H1 (cell line): ENCODE measurements at regions not wholly inside any gene's neighbourhood (a gene's known extent, or its start where the extent isn't known, plus 50 kb on each side); places are given as distances from the start of the nearest gene placed in this dataset.

Experiments
- CTCF ChIA-PET: fragments of 300-600 bp; sonication (Branson Sonifier 250); formaldehyde crosslinking; loops from one replicate; lab custom pipeline; 2021; ENCODE audit not compliant: partially characterized antibody; lab: Charles Lee
- POLR2A ChIA-PET: fragments of 300-600 bp; sonication (Branson Sonifier 250); formaldehyde crosslinking; loops from one replicate; lab custom pipeline; 2021; ENCODE audit warnings: inconsistent platforms; ENCODE audit not compliant: partially characterized antibody; lab: Charles Lee
- DNase-seq, 2 experiments: peaks; one replicate each; pipeline versions ENCODE4 v3.0.0 to v3.0.0-alpha.2; 2010 to 2022; ENCODE audit warnings: low spot score in 2 of 2, low read depth in 1 of 2, mixed read lengths in 1 of 2
- FAIRE-seq: peaks from 2 replicates; lab custom pipeline; 2011; peaks lifted over from hg19 to GRCh38; lab: Jason Lieb, UNC
- H2AFZ ChIP-seq: 2 replicates; pipeline ENCODE4 v1.8.1; 2012; ENCODE audit warnings: low read length, inconsistent platforms
- H2AK5ac ChIP-seq: 2 replicates; pipeline ENCODE4 v1.6.1; 2013; ENCODE audit warnings: low read depth, low read length
- H2BK120ac ChIP-seq: replicated peaks from 2 replicates; pipeline ENCODE3; 2013; ENCODE audit warnings: low read depth, low read length, inconsistent platforms
- H2BK12ac ChIP-seq: 2 replicates; pipeline ENCODE4 v1.6.1; 2013; ENCODE audit warnings: low read depth, low read length
- H2BK15ac ChIP-seq: 2 replicates; pipeline ENCODE4 v1.6.1; 2013; ENCODE audit warnings: low read length
- H2BK20ac ChIP-seq: 2 replicates; pipeline ENCODE4 v1.6.1; 2013; ENCODE audit warnings: low read length
- H2BK5ac ChIP-seq: 2 replicates; pipeline ENCODE4 v1.6.1; 2013; ENCODE audit warnings: low read depth, low read length
- H3K14ac ChIP-seq: 2 replicates; pipeline ENCODE4 v1.6.1; 2013; ENCODE audit warnings: inconsistent platforms; ENCODE audit not compliant: insufficient read length
- H3K18ac ChIP-seq: 2 replicates; pipeline ENCODE4 v1.6.1; 2013; ENCODE audit warnings: low read length; ENCODE audit errors: extremely low read depth
- H3K23ac ChIP-seq: 2 replicates; pipeline ENCODE4 v1.6.1; 2013; ENCODE audit warnings: inconsistent platforms; ENCODE audit not compliant: insufficient read length
- H3K23me2 ChIP-seq: 2 replicates; pipeline ENCODE4 v1.6.1; 2013; ENCODE audit warnings: low read depth, low read length
- H3K27ac ChIP-seq: 2 replicates; pipeline ENCODE4 v1.6.1; 2011; ENCODE audit warnings: low read depth, low read length, inconsistent platforms
- H3K27me3 ChIP-seq, 4 experiments: replicated peaks in 1 of 4; 1 replicate in 1 of 4; 2 replicates in 3 of 4; pipeline versions ENCODE4 v1.6.1 to v1.8.1; 2011 to 2013; ENCODE audit warnings: low read length in 3 of 4, mild to moderate bottlenecking in 3 of 4, inconsistent platforms in 2 of 4, mixed read lengths in 2 of 4, moderate library complexity in 1 of 4; ENCODE audit not compliant: control insufficient read depth in 3 of 4, insufficient read depth in 3 of 4; ENCODE audit errors: extremely low read depth in 1 of 4
- H3K36me3 ChIP-seq, 4 experiments: 2 replicates each; pipeline versions ENCODE4 v1.6.1 to v1.8.1; 2011 to 2013; ENCODE audit warnings: mild to moderate bottlenecking in 4 of 4, low read length in 3 of 4, moderate library complexity in 2 of 4, control low read depth in 1 of 4, inconsistent platforms in 1 of 4; ENCODE audit not compliant: insufficient read depth in 4 of 4, control insufficient read depth in 2 of 4
- H3K4ac ChIP-seq: replicated peaks from 2 replicates; pipeline ENCODE3; 2013; ENCODE audit warnings: low read length, low read depth, mixed read lengths, inconsistent platforms; ENCODE audit not compliant: insufficient read length
- H3K4me1 ChIP-seq, 4 experiments: replicated peaks in 1 of 4; 1 replicate in 1 of 4; 2 replicates in 3 of 4; pipeline versions ENCODE4 v1.6.1 to v1.8.1; 2011 to 2013; ENCODE audit warnings: low read length in 3 of 4, inconsistent platforms in 2 of 4, mixed read lengths in 1 of 4; ENCODE audit not compliant: insufficient read depth in 4 of 4, control insufficient read depth in 3 of 4
- H3K4me2 ChIP-seq, 2 experiments: 2 replicates each; pipeline versions ENCODE4 v1.6.1 to v1.8.1; 2011 to 2013; ENCODE audit warnings: low read depth in 2 of 2, low read length in 2 of 2, control low read depth in 1 of 2, inconsistent platforms in 1 of 2, mild to moderate bottlenecking in 1 of 2; ENCODE audit not compliant: insufficient read depth in 1 of 2
- H3K4me3 ChIP-seq, 4 experiments: fragments of 200-600, 300-600 bp in 1 of 4; sonication (generic), shearing (Covaris generic), sonication (Bioruptor Twin) in 1 of 4; 2 replicates each; pipeline versions ENCODE4 v1.5.1 to v1.8.1; 2011 to 2016; ENCODE audit warnings: low read length in 4 of 4, low read depth in 3 of 4, control low read depth in 2 of 4, inconsistent platforms in 2 of 4, mild to moderate bottlenecking in 2 of 4, mixed read lengths in 1 of 4, moderate library complexity in 1 of 4; ENCODE audit not compliant: insufficient read depth in 2 of 4; ENCODE audit errors: extremely low read depth in 1 of 4
- H3K56ac ChIP-seq: replicated peaks from 2 replicates; pipeline ENCODE3; 2013; ENCODE audit warnings: low read depth, mild to moderate bottlenecking, mixed read lengths, low read length, inconsistent platforms; ENCODE audit not compliant: insufficient read length
- H3K79me1 ChIP-seq: 2 replicates; pipeline ENCODE4 v1.6.1; 2013; ENCODE audit warnings: low read depth, low read length, control low read depth
- H3K79me2 ChIP-seq, 2 experiments: 2 replicates each; pipeline versions ENCODE4 v1.6.1 to v1.8.1; 2012 to 2013; ENCODE audit warnings: low read length in 2 of 2, mild to moderate bottlenecking in 2 of 2, inconsistent platforms in 1 of 2; ENCODE audit not compliant: insufficient read depth in 2 of 2, control insufficient read depth in 1 of 2
- H3K9ac ChIP-seq, 4 experiments: replicated peaks in 1 of 4; 1 replicate in 1 of 4; 2 replicates in 3 of 4; pipeline versions ENCODE4 v1.6.1 to v1.8.1; 2011 to 2013; ENCODE audit warnings: low read depth in 3 of 4, low read length in 3 of 4, control low read depth in 2 of 4, mild to moderate bottlenecking in 2 of 4, moderate library complexity in 2 of 4, inconsistent platforms in 1 of 4; ENCODE audit errors: extremely low read depth in 1 of 4
- H3K9me3 ChIP-seq, 2 experiments: 2 replicates each; pipeline versions ENCODE4 v1.6.1 to v1.8.1; 2012 to 2013; ENCODE audit warnings: mild to moderate bottlenecking in 2 of 2, moderate library complexity in 2 of 2, control low read depth in 1 of 2, inconsistent platforms in 1 of 2, low read depth in 1 of 2, low read length in 1 of 2, mixed read lengths in 1 of 2; ENCODE audit not compliant: insufficient read depth in 2 of 2
- H4K20me1 ChIP-seq, 2 experiments: replicated peaks in 1 of 2; 2 replicates each; pipeline versions ENCODE3 to v1.8.1; 2011 to 2013; ENCODE audit warnings: inconsistent platforms in 2 of 2, low read length in 2 of 2, mild to moderate bottlenecking in 1 of 2; ENCODE audit not compliant: insufficient read depth in 2 of 2, control insufficient read depth in 1 of 2
- H4K5ac ChIP-seq: 2 replicates; pipeline ENCODE4 v1.6.1; 2013; ENCODE audit warnings: low read length, low read depth, mixed read lengths, inconsistent platforms; ENCODE audit not compliant: insufficient read length
- H4K8ac ChIP-seq: 2 replicates; pipeline ENCODE4 v1.8.0; 2013; ENCODE audit warnings: mild to moderate bottlenecking, moderate library complexity, low read length, inconsistent platforms; ENCODE audit not compliant: insufficient read depth; ENCODE audit errors: extremely low read depth
- H4K91ac ChIP-seq: replicated peaks from 2 replicates; pipeline ENCODE3; 2013; ENCODE audit warnings: low read length, mixed read lengths, inconsistent platforms; ENCODE audit not compliant: insufficient read length
- ASH2L ChIP-seq: fragments of 200-600, 300-600 bp; sonication (generic); IDR thresholded peaks from one replicate; pipeline ENCODE4 v1.7.1; 2017; ENCODE audit warnings: low read length
- BRCA1 ChIP-seq: IDR thresholded peaks from 2 replicates; pipeline ENCODE4 v1.6.1; 2012; ENCODE audit warnings: low read depth, low read length, improper control_type of control experiment
- CEBPB ChIP-seq: IDR thresholded peaks from 2 replicates; pipeline ENCODE4 v1.6.1; 2012; ENCODE audit warnings: low read depth, low read length
- HDAC2 ChIP-seq, 2 experiments: fragments of 300-600 bp in 1 of 2; sonication (generic) in 1 of 2; IDR thresholded peaks; 2 replicates each; pipeline ENCODE4 v1.6.1; 2011 to 2012; ENCODE audit warnings: low read depth in 2 of 2, low read length in 2 of 2, mild to moderate bottlenecking in 2 of 2, moderate library complexity in 2 of 2, borderline replicate concordance in 1 of 2, inconsistent platforms in 1 of 2
- KDM1A ChIP-seq: fragments of 200-600, 300-600 bp; sonication (generic); IDR thresholded peaks from 2 replicates; pipeline ENCODE4 v1.7.1; 2016; ENCODE audit warnings: mild to moderate bottlenecking, low read length, borderline replicate concordance
- KDM5A ChIP-seq: fragments of 200-600 bp; IDR thresholded peaks from 2 replicates; pipeline ENCODE4 v1.7.1; 2012; ENCODE audit warnings: mild to moderate bottlenecking, low read length, inconsistent platforms, mixed read lengths
- MAFK ChIP-seq: IDR thresholded peaks from 2 replicates; pipeline ENCODE4 v1.6.1; 2012; ENCODE audit warnings: low read depth, mild to moderate bottlenecking, improper control_type of control experiment, low read length
- MAX ChIP-seq: IDR thresholded peaks from 2 replicates; pipeline ENCODE4 v1.6.1; 2012; ENCODE audit warnings: inconsistent platforms
- POLR2A ChIP-seq, 2 experiments: IDR thresholded peaks; 1 replicate in 1 of 2; 2 replicates in 1 of 2; pipeline ENCODE4 v1.6.1; 2011; ENCODE audit warnings: low read depth in 2 of 2, low read length in 2 of 2, mild to moderate bottlenecking in 2 of 2; ENCODE audit errors: control extremely low read depth in 1 of 2
- TAF1 ChIP-seq: IDR thresholded peaks from 2 replicates; pipeline ENCODE4 v1.6.1; 2011; ENCODE audit warnings: mild to moderate bottlenecking, low read depth, low read length
- TCF12 ChIP-seq: IDR thresholded peaks from 2 replicates; pipeline ENCODE4 v1.6.1; 2011; ENCODE audit warnings: low read depth, mild to moderate bottlenecking, low read length
- USF2 ChIP-seq: IDR thresholded peaks from 2 replicates; pipeline ENCODE4 v1.6.1; 2011; ENCODE audit warnings: low read length, improper control_type of control experiment
- WGBS, 2 experiments: shearing (Covaris generic) in 1 of 2; methylation state at CpG; one replicate each; pipeline versions ENCODE4 v1.1.6 to v1.1.7; 2013 to 2015; ENCODE audit warnings: low lambda C conversion rate in 2 of 2, mixed read lengths in 2 of 2, inconsistent platforms in 1 of 2, low coverage in 1 of 2, missing lambda C conversion rate in 1 of 2; ENCODE audit not compliant: insufficient replicate concordance in 2 of 2, insufficient coverage in 1 of 2, insufficient read length in 1 of 2; ENCODE audit errors: extremely low coverage in 1 of 2, missing lambda C conversion rate in 1 of 2; 5-methylcytosine and 5-hydroxymethylcytosine counted together

GRCh38 chrX:45748369-45748774 lies 547.7 kb upstream of the DIPK2B start:
- no peak overlapping the region for H2AK5ac ChIP-seq
- peaks cover 0 to 46% (median 8%) of the 10 kb centered on the region in 4 experiments; a peak in 4 of 8 replicates for H3K36me3 ChIP-seq
- no peak overlapping the region for H2BK12ac ChIP-seq
- no peaks in the 10 kb centered on the region for H3K79me1 ChIP-seq
- no peak overlapping the region for H3K23ac ChIP-seq
- 94% methylated on average over 1 of the region's 1 CpG; no CpG with 5 or more reads in 1 of the 2 experiments for WGBS, 2 experiments
- no peak for DNase-seq
- no peak overlapping the region for H3K9ac ChIP-seq
- no peak overlapping the region for H3K4me3 ChIP-seq
- H3K23me2 ChIP-seq = no peaks in the 10 kb centered on the region
- FAIRE-seq = no peak
- H3K14ac ChIP-seq = no peak overlapping the region
- no peak overlapping the region for H3K4ac ChIP-seq
- H2BK5ac ChIP-seq = no peak overlapping the region
- no peak overlapping the region for H4K8ac ChIP-seq
- peaks cover 0 to 2% (median 0%) of the 10 kb centered on the region in 4 experiments; a peak in 1 of 7 replicates for H3K4me1 ChIP-seq
- no peak overlapping the region for H3K18ac ChIP-seq
- H2BK20ac ChIP-seq = no peak overlapping the region
- no peak overlapping the region for H4K5ac ChIP-seq
- no peak overlapping the region for H3K27ac ChIP-seq
- no peak overlapping the region for H3K4me2 ChIP-seq
- ChIA-PET CTCF (no interaction called here), POLR2A (no interaction called here)
- no peaks in the 10 kb centered on the region for H4K20me1 ChIP-seq
- H3K27me3 ChIP-seq = no peaks in the 10 kb centered on the region
- no peak overlapping the region for H2BK15ac ChIP-seq
- TF ChIP-seq TAF1 (no peak), KDM1A (no peak), USF2 (no peak), HDAC2 (IDR thresholded peaks at IDR 0.05; ENCODE audit: borderline replicate concordance in 1 of 2, low read depth in 2 of 2, low read length in 2 of 2) (no peak), TCF12 (no peak), ASH2L (no peak), MAFK (no peak), CEBPB (no peak), MAX (no peak), KDM5A (no peak), POLR2A (IDR thresholded peaks at IDR 0.05; ENCODE audit: control extremely low read depth in 1 of 2, low read depth in 2 of 2, low read length in 2 of 2) (no peak), BRCA1 (no peak)
- H4K91ac ChIP-seq = no peak overlapping the region
- no peaks in the 10 kb centered on the region for H3K9me3 ChIP-seq
- no peak overlapping the region for H2AFZ ChIP-seq
- peaks cover 0 to 36% of the 10 kb centered on the region in 2 experiments; a peak in 2 of 4 replicates for H3K79me2 ChIP-seq
- H3K56ac ChIP-seq = no peak overlapping the region
- no peak overlapping the region for H2BK120ac ChIP-seq
